ENCODE measurements at regions not wholly inside any gene's neighbourhood (a gene's known extent, or its start where the extent isn't known, plus 50 kb on each side); places are given as distances from the start of the nearest gene placed in this dataset.

DNA sequence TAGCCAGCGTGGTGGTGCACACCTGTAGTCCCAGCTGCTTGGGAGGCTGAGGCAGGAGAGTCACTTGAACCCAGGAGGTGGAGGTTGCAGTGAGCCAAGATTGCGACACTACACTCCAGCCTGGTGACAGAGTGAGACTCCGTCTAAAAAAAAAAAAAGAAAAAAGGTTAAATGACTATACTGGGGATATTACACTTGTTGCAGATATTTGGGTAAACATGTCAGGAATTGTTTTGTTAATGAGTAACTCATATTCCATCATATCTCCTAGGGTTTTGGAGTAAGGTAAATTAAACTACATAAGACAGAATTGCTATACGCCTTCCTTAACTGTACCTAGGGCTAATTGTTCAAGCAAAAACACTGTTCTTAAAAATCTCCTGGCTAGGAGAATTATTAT lies 291.4 kb upstream of the IGFBP7 start:
- Histone ChIP-seq H3K4me3 (no peak overlapping the region), H2AFZ (no peak overlapping the region), H3K79me2 (replicated peaks; ENCODE audit: insufficient read depth) (no peaks in the 10 kb centered on the region), H3K27me3 (ENCODE audit: insufficient read depth) (no peaks in the 10 kb centered on the region), H3K4me2 (no peak overlapping the region), H3K27ac (ENCODE audit: low read depth) (no peak overlapping the region), H3F3A (replicated peaks; ENCODE audit: low read depth) (no peaks in the 10 kb centered on the region), H4K20me1 (replicated peaks; ENCODE audit: insufficient read depth) (no peaks in the 10 kb centered on the region), H3K36me3 (ENCODE audit: insufficient read depth) (no peaks in the 10 kb centered on the region), H3K4me1 (ENCODE audit: insufficient read depth) (no peaks in the 10 kb centered on the region), H3K9me2 (ENCODE audit: insufficient read depth) (peaks cover 3% of the 10 kb centered on the region; the same call in 1 of the 2 replicates)
- H3K36me3 Mint-ChIP-seq (ENCODE audit: low read depth): no peaks in the 10 kb centered on the region
- H3K4me1 Mint-ChIP-seq: peaks cover 10% of the 10 kb centered on the region
- DNase-seq (ENCODE audit: low spot score) (no peak), ATAC-seq (no peak)
- H3K27ac Mint-ChIP-seq: no peak overlapping the region
- no peaks in the 10 kb centered on the region for H3K9me3 Mint-ChIP-seq
- TF ChIP-seq EZH2 (IDR thresholded peaks at IDR 0.05; ENCODE audit: low read depth, unreplicated experiment) (no peak), CREB1 (CRISPR knock-in tag; IDR thresholded peaks at IDR 0.05; ENCODE audit: low read depth) (no peak), EZH2phosphoT487 (IDR thresholded peaks at IDR 0.05; ENCODE audit: unreplicated experiment) (no peak), JUNB (IDR thresholded peaks at IDR 0.05; ENCODE audit: unreplicated experiment) (no peak), ZNF114 (CRISPR knock-in tag; IDR thresholded peaks at IDR 0.05) (no peak)
- TF ChIP-seq, protein P1, sequence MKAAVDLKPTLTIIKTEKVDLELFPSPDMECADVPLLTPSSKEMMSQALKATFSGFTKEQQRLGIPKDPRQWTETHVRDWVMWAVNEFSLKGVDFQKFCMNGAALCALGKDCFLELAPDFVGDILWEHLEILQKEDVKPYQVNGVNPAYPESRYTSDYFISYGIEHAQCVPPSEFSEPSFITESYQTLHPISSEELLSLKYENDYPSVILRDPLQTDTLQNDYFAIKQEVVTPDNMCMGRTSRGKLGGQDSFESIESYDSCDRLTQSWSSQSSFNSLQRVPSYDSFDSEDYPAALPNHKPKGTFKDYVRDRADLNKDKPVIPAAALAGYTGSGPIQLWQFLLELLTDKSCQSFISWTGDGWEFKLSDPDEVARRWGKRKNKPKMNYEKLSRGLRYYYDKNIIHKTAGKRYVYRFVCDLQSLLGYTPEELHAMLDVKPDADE (IDR thresholded peaks at IDR 0.05): no peak
- TF ChIP-seq, protein P2, sequence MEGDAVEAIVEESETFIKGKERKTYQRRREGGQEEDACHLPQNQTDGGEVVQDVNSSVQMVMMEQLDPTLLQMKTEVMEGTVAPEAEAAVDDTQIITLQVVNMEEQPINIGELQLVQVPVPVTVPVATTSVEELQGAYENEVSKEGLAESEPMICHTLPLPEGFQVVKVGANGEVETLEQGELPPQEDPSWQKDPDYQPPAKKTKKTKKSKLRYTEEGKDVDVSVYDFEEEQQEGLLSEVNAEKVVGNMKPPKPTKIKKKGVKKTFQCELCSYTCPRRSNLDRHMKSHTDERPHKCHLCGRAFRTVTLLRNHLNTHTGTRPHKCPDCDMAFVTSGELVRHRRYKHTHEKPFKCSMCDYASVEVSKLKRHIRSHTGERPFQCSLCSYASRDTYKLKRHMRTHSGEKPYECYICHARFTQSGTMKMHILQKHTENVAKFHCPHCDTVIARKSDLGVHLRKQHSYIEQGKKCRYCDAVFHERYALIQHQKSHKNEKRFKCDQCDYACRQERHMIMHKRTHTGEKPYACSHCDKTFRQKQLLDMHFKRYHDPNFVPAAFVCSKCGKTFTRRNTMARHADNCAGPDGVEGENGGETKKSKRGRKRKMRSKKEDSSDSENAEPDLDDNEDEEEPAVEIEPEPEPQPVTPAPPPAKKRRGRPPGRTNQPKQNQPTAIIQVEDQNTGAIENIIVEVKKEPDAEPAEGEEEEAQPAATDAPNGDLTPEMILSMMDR (conservative IDR thresholded peaks at IDR 0.05; ENCODE audit: low read depth in 2 of 2): no peak
- TF ChIP-seq, protein P3, sequence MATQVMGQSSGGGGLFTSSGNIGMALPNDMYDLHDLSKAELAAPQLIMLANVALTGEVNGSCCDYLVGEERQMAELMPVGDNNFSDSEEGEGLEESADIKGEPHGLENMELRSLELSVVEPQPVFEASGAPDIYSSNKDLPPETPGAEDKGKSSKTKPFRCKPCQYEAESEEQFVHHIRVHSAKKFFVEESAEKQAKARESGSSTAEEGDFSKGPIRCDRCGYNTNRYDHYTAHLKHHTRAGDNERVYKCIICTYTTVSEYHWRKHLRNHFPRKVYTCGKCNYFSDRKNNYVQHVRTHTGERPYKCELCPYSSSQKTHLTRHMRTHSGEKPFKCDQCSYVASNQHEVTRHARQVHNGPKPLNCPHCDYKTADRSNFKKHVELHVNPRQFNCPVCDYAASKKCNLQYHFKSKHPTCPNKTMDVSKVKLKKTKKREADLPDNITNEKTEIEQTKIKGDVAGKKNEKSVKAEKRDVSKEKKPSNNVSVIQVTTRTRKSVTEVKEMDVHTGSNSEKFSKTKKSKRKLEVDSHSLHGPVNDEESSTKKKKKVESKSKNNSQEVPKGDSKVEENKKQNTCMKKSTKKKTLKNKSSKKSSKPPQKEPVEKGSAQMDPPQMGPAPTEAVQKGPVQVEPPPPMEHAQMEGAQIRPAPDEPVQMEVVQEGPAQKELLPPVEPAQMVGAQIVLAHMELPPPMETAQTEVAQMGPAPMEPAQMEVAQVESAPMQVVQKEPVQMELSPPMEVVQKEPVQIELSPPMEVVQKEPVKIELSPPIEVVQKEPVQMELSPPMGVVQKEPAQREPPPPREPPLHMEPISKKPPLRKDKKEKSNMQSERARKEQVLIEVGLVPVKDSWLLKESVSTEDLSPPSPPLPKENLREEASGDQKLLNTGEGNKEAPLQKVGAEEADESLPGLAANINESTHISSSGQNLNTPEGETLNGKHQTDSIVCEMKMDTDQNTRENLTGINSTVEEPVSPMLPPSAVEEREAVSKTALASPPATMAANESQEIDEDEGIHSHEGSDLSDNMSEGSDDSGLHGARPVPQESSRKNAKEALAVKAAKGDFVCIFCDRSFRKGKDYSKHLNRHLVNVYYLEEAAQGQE (IDR thresholded peaks at IDR 0.05; ENCODE audit: unreplicated experiment): no peak
- no peak overlapping the region for H3K4me3 Mint-ChIP-seq
- peaks cover 2% of the 10 kb centered on the region for H3K27me3 Mint-ChIP-seq (ENCODE audit: insufficient read depth, low read depth, poor library complexity)

DNA sequence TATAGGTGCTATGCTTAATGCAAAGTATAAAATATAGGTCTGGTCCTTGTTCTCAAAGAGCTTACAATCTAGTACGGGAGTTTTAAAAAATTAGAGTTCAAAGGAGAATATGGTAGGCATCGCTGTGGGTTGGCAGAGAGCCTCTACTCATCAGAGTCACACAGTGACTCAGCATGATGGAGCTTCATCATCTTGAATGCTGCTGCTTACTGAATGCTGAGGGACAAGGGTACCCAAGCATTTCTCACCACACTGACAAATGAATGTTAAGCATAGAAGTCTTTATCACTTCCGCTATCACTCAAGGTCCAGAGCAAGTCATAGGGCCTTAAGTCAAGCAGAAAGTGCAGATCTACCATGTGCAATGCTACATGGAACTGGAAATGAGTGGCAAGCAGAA lies 268.6 kb upstream of the IGFBP7 start:
- Mint-ChIP-seq H3K4me1 (peaks cover 9% of the 10 kb centered on the region), H3K27me3 (ENCODE audit: insufficient read depth, low read depth, poor library complexity) (no peaks in the 10 kb centered on the region), H3K27ac (no peak overlapping the region), H3K9me3 (peaks cover 35% of the 10 kb centered on the region), H3K4me3 (no peak overlapping the region), H3K36me3 (ENCODE audit: low read depth) (peaks cover 22% of the 10 kb centered on the region)
- H3K79me2 ChIP-seq (replicated peaks; ENCODE audit: insufficient read depth): no peaks in the 10 kb centered on the region
- H3K27ac ChIP-seq (ENCODE audit: low read depth): no peak overlapping the region
- H3K9me2 ChIP-seq (ENCODE audit: insufficient read depth): peaks cover 11% of the 10 kb centered on the region; the same call in 1 of the 2 replicates
- H3K4me3 ChIP-seq: no peak overlapping the region
- H4K20me1 ChIP-seq (replicated peaks; ENCODE audit: insufficient read depth): no peaks in the 10 kb centered on the region
- 0 out of 2 replicates have a peak, but pooled peaks cover 7% of the 10 kb centered on the region for H3K36me3 ChIP-seq (ENCODE audit: insufficient read depth)
- H3K4me2 ChIP-seq: no peak overlapping the region
- H3K27me3 ChIP-seq (ENCODE audit: insufficient read depth): no peaks in the 10 kb centered on the region
- no peaks in the 10 kb centered on the region for H3F3A ChIP-seq (replicated peaks; ENCODE audit: low read depth)
- DNase-seq (ENCODE audit: low spot score): no peak
- no peak for ATAC-seq
- H2AFZ ChIP-seq: no peak overlapping the region
- H3K4me1 ChIP-seq (ENCODE audit: insufficient read depth): peaks cover 7% of the 10 kb centered on the region; the same call in 1 of the 2 replicates
- TF ChIP-seq STAT1 (IDR thresholded peaks at IDR 0.05; ENCODE audit: unreplicated experiment) (no peak), POLR2AphosphoS5 (IDR thresholded peaks at IDR 0.05; ENCODE audit: low read depth) (no peak), JUNB (IDR thresholded peaks at IDR 0.05; ENCODE audit: unreplicated experiment) (no peak), EZH2phosphoT487 (IDR thresholded peaks at IDR 0.05; ENCODE audit: unreplicated experiment) (no peak)
- TF ChIP-seq, protein P2 (conservative IDR thresholded peaks at IDR 0.05; ENCODE audit: low read depth in 2 of 2): no peak
- TF ChIP-seq, protein P1 (IDR thresholded peaks at IDR 0.05): no peak
- TF ChIP-seq, protein P3 (IDR thresholded peaks at IDR 0.05; ENCODE audit: unreplicated experiment): no peak

Data from GM23338 (cell line).